Mesothelial cell of epicardium (in vitro differentiated cells): ENCODE measurements at regions not wholly inside any gene's neighbourhood (a gene's known extent, or its start where the extent isn't known, plus 50 kb on each side); places are given as distances from the start of the nearest gene placed in this dataset.
"Not testable (repeated sequence)": the region's sequence is repeated elsewhere in the genome, so short reads cannot be mapped to it uniquely, and the experiment has no call there.

Source experiments
- DNase-seq, 2 experiments: peaks; one replicate each; pipeline ENCODE4 v3.0.0; 2021; ENCODE audit warnings: low spot score in 2 of 2; ENCODE audit not compliant: unreplicated experiment in 2 of 2
- H3K27ac Mint-ChIP-seq: 2 replicates; pipeline ENCODE4 v1.8.0; 2021; ENCODE audit warnings: mixed read lengths
- H3K27me3 Mint-ChIP-seq: 2 replicates; pipeline ENCODE4 v1.8.0; 2021; ENCODE audit warnings: low read depth, mixed read lengths
- H3K36me3 Mint-ChIP-seq: 2 replicates; pipeline ENCODE4 v1.8.0; 2021; ENCODE audit warnings: mixed read lengths
- H3K4me1 Mint-ChIP-seq: 2 replicates; pipeline ENCODE4 v1.8.0; 2021; ENCODE audit warnings: mixed read lengths
- H3K4me3 Mint-ChIP-seq: 2 replicates; pipeline ENCODE4 v1.8.0; 2021; ENCODE audit warnings: mild to moderate bottlenecking, moderate library complexity, mixed read lengths
- H3K9me3 Mint-ChIP-seq: 2 replicates; pipeline ENCODE4 v1.8.0; 2021; ENCODE audit warnings: mixed read lengths
- TF ChIP-seq, protein P1 (sequence below): fragments of 200-600 bp; sonication (generic); IDR thresholded peaks from one replicate; pipeline ENCODE4 v1.5.0; 2021; ENCODE audit warnings: antibody characterized with exemption; ENCODE audit not compliant: unreplicated experiment

DNA sequence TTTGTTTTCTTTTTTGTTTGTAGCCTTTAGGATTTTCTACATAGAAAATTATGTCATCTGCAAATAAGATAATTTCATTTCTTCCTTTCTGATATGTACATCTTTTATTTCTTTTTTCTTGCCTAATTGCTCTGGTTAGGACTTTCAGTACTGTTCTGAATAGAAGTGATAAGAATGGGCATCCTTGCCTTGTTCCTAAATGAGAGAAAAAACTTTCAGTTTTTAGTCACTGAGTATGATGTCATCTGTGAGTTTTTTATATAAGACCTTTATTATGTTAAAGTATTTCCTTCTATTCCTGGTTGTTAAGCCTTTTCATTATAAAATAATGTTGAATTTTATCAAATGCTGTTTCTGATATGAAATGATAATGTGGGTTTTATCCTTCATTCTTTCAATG is 76.0 kb upstream of the SLC35F3 start:
- H3K4me1 Mint-ChIP-seq: no peaks in the 10 kb centered on the region
- peaks cover 78% of the 10 kb centered on the region for H3K9me3 Mint-ChIP-seq
- H3K27me3 Mint-ChIP-seq: peaks cover 17% of the 10 kb centered on the region
- DNase-seq: no peak
- TF ChIP-seq, protein P1, sequence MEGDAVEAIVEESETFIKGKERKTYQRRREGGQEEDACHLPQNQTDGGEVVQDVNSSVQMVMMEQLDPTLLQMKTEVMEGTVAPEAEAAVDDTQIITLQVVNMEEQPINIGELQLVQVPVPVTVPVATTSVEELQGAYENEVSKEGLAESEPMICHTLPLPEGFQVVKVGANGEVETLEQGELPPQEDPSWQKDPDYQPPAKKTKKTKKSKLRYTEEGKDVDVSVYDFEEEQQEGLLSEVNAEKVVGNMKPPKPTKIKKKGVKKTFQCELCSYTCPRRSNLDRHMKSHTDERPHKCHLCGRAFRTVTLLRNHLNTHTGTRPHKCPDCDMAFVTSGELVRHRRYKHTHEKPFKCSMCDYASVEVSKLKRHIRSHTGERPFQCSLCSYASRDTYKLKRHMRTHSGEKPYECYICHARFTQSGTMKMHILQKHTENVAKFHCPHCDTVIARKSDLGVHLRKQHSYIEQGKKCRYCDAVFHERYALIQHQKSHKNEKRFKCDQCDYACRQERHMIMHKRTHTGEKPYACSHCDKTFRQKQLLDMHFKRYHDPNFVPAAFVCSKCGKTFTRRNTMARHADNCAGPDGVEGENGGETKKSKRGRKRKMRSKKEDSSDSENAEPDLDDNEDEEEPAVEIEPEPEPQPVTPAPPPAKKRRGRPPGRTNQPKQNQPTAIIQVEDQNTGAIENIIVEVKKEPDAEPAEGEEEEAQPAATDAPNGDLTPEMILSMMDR: no peak
- no peak overlapping the region for H3K27ac Mint-ChIP-seq
- H3K4me3 Mint-ChIP-seq: no peak overlapping the region
- H3K36me3 Mint-ChIP-seq: no peaks in the 10 kb centered on the region

DNA sequence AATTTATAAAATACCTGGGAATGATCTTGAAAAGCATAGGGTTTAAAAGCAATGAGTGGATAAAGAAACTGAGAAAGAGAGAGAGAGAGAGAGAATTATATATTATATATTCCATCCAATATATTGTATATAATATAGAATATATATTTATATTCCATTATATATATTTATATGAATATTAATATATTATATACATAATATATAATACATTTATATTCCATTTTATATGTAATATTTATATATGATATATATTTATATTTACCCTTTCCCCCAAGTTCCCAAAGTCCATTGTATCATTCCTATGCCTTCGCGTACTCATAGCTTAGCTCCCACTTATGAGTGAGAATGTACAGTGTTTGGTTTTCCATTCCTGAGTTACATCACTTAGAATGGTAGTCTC is 69.9 kb upstream of the SLC35F3 start:
- no peak overlapping the region for H3K4me3 Mint-ChIP-seq
- no peaks in the 10 kb centered on the region for H3K36me3 Mint-ChIP-seq
- no peak for DNase-seq
- no peak overlapping the region for H3K27ac Mint-ChIP-seq
- H3K9me3 Mint-ChIP-seq: peaks cover 37% of the 10 kb centered on the region
- peaks cover 13% of the 10 kb centered on the region for H3K27me3 Mint-ChIP-seq
- H3K4me1 Mint-ChIP-seq: no peaks in the 10 kb centered on the region
- TF ChIP-seq, protein P1: no peak

DNA sequence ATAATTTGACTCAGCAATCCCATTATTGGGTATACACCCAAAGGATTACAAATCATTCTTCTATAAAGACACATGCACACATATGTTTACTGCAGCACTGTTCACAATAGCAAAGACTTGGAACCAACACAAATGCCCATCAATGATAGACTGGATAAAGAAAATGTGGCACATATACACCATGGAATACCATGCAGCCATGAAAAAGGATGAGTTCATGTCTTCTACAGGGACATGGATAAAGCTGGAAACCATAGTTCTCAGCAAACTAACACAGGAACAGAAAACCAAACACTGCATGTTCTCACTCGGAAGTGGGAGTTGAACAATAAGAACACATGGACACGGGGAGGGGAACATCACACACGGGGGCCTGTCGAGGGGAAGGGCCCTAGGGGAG is 66.3 kb upstream of the SLC35F3 start:
- not testable (repeated sequence) for H3K4me3 Mint-ChIP-seq, H3K27ac Mint-ChIP-seq, H3K36me3 Mint-ChIP-seq, H3K4me1 Mint-ChIP-seq, H3K27me3 Mint-ChIP-seq, DNase-seq
- peaks cover 15% of the 10 kb centered on the region for H3K9me3 Mint-ChIP-seq

DNA sequence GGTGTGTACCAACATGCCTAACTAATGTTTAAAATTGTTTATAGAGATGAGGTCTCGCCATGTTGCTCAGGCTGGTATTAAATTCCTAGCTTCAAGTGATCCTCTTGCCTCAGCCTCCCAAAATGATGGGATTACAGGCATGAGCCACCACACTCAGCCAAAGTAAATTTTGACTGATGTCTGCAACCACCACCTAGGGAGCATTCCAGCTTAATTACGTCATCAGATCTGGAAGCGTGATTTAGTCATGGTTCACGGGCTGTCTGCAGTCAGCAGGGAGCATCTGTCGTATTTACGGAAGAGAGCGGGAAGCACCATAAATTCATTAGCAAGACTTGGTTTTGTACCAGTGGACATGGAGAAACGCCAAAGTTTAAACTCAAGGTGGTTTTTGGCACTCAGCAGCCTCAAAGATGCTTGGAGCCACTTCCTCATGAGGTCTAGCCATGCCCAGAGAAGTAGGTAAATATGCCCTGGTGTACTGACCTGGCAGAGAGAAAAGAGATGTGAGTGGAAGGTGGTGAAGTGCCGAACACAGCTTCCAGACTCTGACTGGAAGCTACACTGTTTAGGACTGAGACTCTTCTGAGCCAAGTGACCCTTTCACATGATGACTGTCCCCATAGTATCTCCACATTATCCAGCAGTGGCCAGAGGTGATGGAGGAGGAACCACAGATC is 60.8 kb upstream of the SLC35F3 start:
- Mint-ChIP-seq H3K4me3 (no peak overlapping the region), H3K36me3 (no peaks in the 10 kb centered on the region), H3K4me1 (peaks cover 4% of the 10 kb centered on the region), H3K27me3 (peaks cover 3% of the 10 kb centered on the region), H3K9me3 (peaks cover 24% of the 10 kb centered on the region), H3K27ac (no peak overlapping the region)
- DNase-seq: no peak
- TF ChIP-seq, protein P1: no peak

DNA sequence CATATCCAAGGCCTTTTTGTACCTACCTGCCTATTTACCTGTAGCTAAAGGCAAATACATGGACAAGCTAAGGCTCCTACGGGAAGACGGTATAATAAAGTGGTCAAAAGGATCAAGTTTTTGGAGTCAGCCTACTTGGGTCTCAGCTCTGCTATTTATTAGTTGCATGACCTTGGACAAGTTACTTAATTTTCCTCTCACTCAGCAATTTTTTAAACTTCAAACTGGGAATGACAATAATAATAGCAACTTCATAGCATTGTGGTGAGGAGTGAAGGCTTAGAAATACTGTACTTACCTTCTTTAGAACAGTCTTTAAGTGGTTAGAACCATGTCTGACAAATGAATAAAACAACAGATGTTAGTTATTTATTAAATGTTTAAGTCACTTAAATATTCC is 60.2 kb upstream of the SLC35F3 start:
- H3K27me3 Mint-ChIP-seq: peaks cover 3% of the 10 kb centered on the region
- no peak overlapping the region for H3K27ac Mint-ChIP-seq
- TF ChIP-seq, protein P1: no peak
- H3K4me3 Mint-ChIP-seq: no peak overlapping the region
- no peaks in the 10 kb centered on the region for H3K36me3 Mint-ChIP-seq
- H3K4me1 Mint-ChIP-seq: peaks cover 4% of the 10 kb centered on the region
- no peak for DNase-seq
- H3K9me3 Mint-ChIP-seq: peaks cover 30% of the 10 kb centered on the region

DNA sequence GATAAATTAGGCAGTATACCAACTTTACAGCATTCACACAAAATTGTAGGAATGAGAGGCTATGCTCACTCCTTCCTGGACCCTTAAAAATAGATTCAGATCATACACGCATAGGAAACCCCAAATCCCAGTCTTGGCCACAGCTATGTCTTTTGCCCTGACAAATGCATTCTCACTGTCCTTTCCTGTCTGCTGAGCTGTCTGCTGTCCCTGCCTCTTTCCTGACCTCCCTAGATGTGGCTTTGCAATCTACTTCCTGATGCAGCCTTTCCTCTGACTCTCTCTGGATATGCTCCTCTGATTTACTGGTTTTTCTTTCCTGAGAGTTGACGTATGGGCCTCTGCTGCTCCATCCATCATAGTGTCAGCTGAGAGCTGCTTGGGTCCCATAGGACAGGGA is 59.8 kb upstream of the SLC35F3 start:
- DNase-seq: no peak

More for the DNA sequence above, 59.8 kb upstream of the SLC35F3 start:
- peaks cover 3% of the 10 kb centered on the region for H3K27me3 Mint-ChIP-seq
- H3K27ac Mint-ChIP-seq: no peak overlapping the region
- H3K4me3 Mint-ChIP-seq: no peak overlapping the region
- peaks cover 4% of the 10 kb centered on the region for H3K4me1 Mint-ChIP-seq
- H3K36me3 Mint-ChIP-seq: no peaks in the 10 kb centered on the region
- TF ChIP-seq, protein P1: no peak
- peaks cover 28% of the 10 kb centered on the region for H3K9me3 Mint-ChIP-seq
